ENCODE measurements at regions not wholly inside any gene's neighbourhood (a gene's known extent, or its start where the extent isn't known, plus 50 kb on each side); places are given as distances from the start of the nearest gene placed in this dataset.

DNA sequence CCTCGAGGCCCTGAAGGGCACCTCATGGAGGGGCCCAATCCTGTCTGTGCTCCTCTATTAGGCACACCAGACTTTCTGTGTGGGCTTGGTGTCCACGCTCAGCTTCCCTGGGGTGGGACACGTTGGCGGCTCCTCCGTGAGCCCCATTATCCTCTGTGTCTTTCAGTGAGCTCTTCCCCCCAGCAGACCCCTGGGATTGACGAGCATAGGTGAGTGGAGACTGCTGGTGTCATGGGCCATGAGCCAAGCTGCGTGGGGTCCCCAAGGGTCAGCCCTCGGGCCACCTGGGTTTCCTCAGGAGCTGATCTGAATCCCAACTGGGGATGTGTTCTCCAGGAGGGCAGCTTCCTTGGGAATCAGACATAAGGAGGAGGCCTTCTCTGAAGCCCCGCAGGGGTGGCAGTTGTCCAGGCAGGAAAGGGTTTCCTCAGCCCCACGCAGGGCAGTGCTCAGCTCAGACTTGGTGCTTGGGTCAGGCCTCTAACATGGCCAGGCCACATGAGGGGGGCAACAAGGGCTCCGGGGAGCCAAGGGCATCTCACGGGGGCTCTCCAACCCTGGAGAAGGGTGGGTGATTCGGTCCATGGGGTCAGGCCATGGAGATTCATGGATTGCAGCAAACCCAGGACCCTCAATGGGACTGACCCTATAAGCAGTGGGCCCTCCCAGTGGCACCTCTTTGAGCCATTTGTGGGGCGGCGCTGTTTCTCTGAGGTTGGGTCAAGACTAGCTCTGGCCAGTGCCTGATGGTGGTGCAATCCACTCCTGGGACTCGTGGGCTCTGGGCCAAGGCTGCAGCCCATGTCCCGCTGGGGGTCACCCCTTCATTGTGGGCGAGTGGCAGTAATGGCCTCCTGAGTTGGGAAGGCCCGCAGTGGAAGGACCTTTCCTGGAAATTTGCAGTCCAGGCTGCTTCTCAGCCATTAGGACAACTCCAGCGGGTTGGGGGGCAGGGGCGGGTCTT lies 222.5 kb downstream of the SNRPN start:
- no peak overlapping the region for H3K4me3 ChIP-seq (ENCODE audit: low read length)
- H3K79me2 ChIP-seq (ENCODE audit: low read length), result no peaks in the 10 kb centered on the region
- no peak overlapping the region for H3K9ac ChIP-seq (ENCODE audit: low read length)
- H3K4me2 ChIP-seq (ENCODE audit: low read length), result no peak overlapping the region
- no peak overlapping the region for H3K27ac ChIP-seq (ENCODE audit: low read length)
- H3K4me1 ChIP-seq (ENCODE audit: low read length), result no peaks in the 10 kb centered on the region
- H3K36me3 ChIP-seq (replicated peaks; ENCODE audit: low read depth, low read length), result no peaks in the 10 kb centered on the region
- TF ChIP-seq, protein P1, sequence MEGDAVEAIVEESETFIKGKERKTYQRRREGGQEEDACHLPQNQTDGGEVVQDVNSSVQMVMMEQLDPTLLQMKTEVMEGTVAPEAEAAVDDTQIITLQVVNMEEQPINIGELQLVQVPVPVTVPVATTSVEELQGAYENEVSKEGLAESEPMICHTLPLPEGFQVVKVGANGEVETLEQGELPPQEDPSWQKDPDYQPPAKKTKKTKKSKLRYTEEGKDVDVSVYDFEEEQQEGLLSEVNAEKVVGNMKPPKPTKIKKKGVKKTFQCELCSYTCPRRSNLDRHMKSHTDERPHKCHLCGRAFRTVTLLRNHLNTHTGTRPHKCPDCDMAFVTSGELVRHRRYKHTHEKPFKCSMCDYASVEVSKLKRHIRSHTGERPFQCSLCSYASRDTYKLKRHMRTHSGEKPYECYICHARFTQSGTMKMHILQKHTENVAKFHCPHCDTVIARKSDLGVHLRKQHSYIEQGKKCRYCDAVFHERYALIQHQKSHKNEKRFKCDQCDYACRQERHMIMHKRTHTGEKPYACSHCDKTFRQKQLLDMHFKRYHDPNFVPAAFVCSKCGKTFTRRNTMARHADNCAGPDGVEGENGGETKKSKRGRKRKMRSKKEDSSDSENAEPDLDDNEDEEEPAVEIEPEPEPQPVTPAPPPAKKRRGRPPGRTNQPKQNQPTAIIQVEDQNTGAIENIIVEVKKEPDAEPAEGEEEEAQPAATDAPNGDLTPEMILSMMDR (IDR thresholded peaks at IDR 0.05; ENCODE audit: low read depth, low read length), result no peak
- TF ChIP-seq EZH2phosphoT487 (IDR thresholded peaks at IDR 0.05; ENCODE audit: low read depth), result no peak
- H3K9me3 ChIP-seq (ENCODE audit: insufficient read depth, low read length), result no peaks in the 10 kb centered on the region
- no peak overlapping the region for H2AFZ ChIP-seq (ENCODE audit: low read depth, low read length)
- H3K27me3 ChIP-seq (ENCODE audit: low read depth, low read length), result no peaks in the 10 kb centered on the region
- no peaks in the 10 kb centered on the region for H4K20me1 ChIP-seq (ENCODE audit: insufficient read depth, low read length)

- Histone ChIP-seq H3K27me3 (ENCODE audit: low read depth, low read length) (no peaks in the 10 kb centered on the region), H2AFZ (ENCODE audit: low read depth, low read length) (no peak overlapping the region)
Observed at GRCh38 chr15:25177955-25178801, 223.4 kb downstream of the SNRPN start.

GRCh38 chr15:25178835-25179672 lies 224.3 kb downstream of the SNRPN start:
- no peaks in the 10 kb centered on the region for H3K9me3 ChIP-seq (ENCODE audit: insufficient read depth, low read length)
- H3K36me3 ChIP-seq (replicated peaks; ENCODE audit: low read depth, low read length), result no peaks in the 10 kb centered on the region
- H3K79me2 ChIP-seq (ENCODE audit: low read length), result no peaks in the 10 kb centered on the region
- no peak overlapping the region for H3K27ac ChIP-seq (ENCODE audit: low read length)
- no peaks in the 10 kb centered on the region for H3K4me1 ChIP-seq (ENCODE audit: low read length)
- H3K27me3 ChIP-seq (ENCODE audit: low read depth, low read length), result no peaks in the 10 kb centered on the region
- TF ChIP-seq EZH2phosphoT487 (IDR thresholded peaks at IDR 0.05; ENCODE audit: low read depth), result no peak
- TF ChIP-seq, protein P1 (IDR thresholded peaks at IDR 0.05; ENCODE audit: low read depth, low read length), result no peak
- no peak overlapping the region for H3K4me3 ChIP-seq (ENCODE audit: low read length)
- H2AFZ ChIP-seq (ENCODE audit: low read depth, low read length), result no peak overlapping the region
- no peak overlapping the region for H3K4me2 ChIP-seq (ENCODE audit: low read length)
- H3K9ac ChIP-seq (ENCODE audit: low read length), result no peak overlapping the region
- H4K20me1 ChIP-seq (ENCODE audit: insufficient read depth, low read length), result no peaks in the 10 kb centered on the region

More at GRCh38 chr15:25177955-25178801, 223.4 kb downstream of the SNRPN start:
- Histone ChIP-seq H3K4me3 (ENCODE audit: low read length) (no peak overlapping the region), H3K27ac (ENCODE audit: low read length) (no peak overlapping the region), H3K4me2 (ENCODE audit: low read length) (no peak overlapping the region), H3K79me2 (ENCODE audit: low read length) (no peaks in the 10 kb centered on the region), H3K36me3 (replicated peaks; ENCODE audit: low read depth, low read length) (no peaks in the 10 kb centered on the region), H4K20me1 (ENCODE audit: insufficient read depth, low read length) (no peaks in the 10 kb centered on the region), H3K4me1 (ENCODE audit: low read length) (no peaks in the 10 kb centered on the region), H3K9ac (ENCODE audit: low read length) (no peak overlapping the region), H3K9me3 (ENCODE audit: insufficient read depth, low read length) (no peaks in the 10 kb centered on the region)
- no peak for TF ChIP-seq EZH2phosphoT487 (IDR thresholded peaks at IDR 0.05; ENCODE audit: low read depth)
- TF ChIP-seq, protein P1 (IDR thresholded peaks at IDR 0.05; ENCODE audit: low read depth, low read length), result no peak

Measured in OCI-LY3 (cell line).